HG02588 (cell line): ENCODE measurements at regions not wholly inside any gene's neighbourhood (a gene's known extent, or its start where the extent isn't known, plus 50 kb on each side); places are given as distances from the start of the nearest gene placed in this dataset.
"Not testable (repeated sequence)": the region's sequence is repeated elsewhere in the genome, so short reads cannot be mapped to it uniquely, and the experiment has no call there.

Experiments
- ATAC-seq: cut with Tn5 transposase; IDR thresholded peaks from one replicate; pipeline ENCODE4 v1.9.1; 2021; ENCODE audit warnings: mild to moderate bottlenecking, moderate library complexity; ENCODE audit not compliant: unreplicated experiment

GRCh38 chr6:27547157-27548075, 74.5 kb upstream of the ZNF184 start:
- no peak for ATAC-seq

- no peak for ATAC-seq
Measured at GRCh38 chr6:27546522-27546921, 73.6 kb upstream of the ZNF184 start.

DNA sequence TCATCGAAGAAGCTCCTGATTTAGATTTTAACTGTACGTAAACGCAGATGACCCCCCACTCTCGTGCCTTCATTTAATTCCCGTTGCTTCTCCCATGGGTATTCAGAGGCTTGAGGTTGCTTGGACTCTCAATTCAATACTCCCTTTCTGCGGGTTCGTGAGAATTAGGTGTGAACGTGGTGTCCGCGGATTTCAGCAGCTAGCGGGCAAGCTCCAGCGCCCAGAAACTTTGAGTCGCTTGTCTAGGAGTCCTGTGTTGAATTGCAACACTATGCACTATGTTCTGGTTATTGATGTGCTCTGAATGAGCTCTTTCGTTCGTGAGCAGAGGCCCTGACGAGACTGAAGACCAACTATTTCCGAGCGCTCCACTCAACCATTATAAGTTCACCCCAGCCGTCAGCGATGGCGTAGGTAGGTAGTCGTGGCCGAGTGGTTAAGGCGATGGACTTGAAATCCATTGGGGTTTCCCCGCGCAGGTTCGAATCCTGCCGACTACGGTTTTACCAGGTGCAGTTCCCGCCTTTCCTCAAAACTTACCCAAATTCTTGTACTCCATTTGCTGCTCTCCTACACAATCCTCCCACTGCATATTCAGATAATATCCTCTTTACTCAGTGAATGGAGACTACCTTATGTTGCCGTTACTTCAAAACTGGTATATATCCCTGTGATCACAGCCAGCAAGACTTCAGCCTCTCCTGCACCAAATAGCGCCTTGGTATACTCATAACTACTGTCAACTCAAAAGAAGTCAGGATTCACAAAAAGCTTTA, 72.6 kb upstream of the ZNF184 start:
- ATAC-seq: no peak

GRCh38 chr6:27544612-27545260, 71.8 kb upstream of the ZNF184 start:
- no peak for ATAC-seq

- not testable (repeated sequence) for ATAC-seq
Measured at GRCh38 chr6:27544135-27544534, 71.2 kb upstream of the ZNF184 start.

GRCh38 chr6:27542485-27542884, 69.6 kb upstream of the ZNF184 start:
- ATAC-seq: no peak

DNA sequence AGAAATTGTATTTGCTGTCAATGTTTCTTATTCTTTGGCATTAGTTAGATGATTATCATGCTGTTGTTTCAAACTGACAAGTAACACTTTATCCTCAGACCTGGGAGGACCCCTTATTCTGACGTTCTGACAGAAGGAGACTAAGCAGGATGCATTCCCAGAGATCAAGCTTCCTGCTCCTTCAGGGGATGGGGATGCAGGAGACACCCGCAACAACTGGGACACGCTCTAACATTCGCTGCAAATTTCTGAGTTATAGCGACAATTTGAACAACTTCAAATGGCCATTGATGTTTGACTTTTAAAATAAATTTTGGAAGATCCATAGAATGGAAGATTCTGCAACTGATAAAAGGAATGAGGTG, 69.0 kb upstream of the ZNF184 start:
- no peak for ATAC-seq

- ATAC-seq: no peak
Measured at GRCh38 chr6:27541212-27541932, 68.5 kb upstream of the ZNF184 start.

- no peak for ATAC-seq
Measured at GRCh38 chr6:27539551-27539950, 66.6 kb upstream of the ZNF184 start.

GRCh38 chr6:27532820-27533538, 60.1 kb upstream of the ZNF184 start:
- ATAC-seq: no peak

GRCh38 chr6:27531772-27532459, 59.0 kb upstream of the ZNF184 start:
- no peak for ATAC-seq

DNA sequence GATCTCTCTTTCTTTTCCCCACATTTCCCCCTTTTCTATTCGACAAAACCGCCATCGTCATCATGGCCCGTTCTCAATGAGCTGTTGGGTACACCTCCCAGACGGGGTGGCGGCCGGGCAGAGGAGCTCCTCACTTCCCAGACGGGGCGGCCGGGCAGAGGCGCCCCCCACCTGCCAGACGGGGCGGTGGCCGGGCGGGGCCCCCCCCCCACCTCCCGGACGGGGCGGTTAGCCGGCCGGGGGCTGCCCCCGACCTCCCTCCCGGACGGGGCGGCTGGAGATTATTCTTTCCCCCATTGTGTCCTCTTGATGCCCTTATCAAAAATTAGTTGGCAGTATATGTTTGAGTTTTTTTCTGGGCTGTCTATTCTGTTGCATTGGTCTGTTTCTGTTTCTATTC, 56.9 kb upstream of the ZNF184 start:
- not testable (repeated sequence) for ATAC-seq

DNA sequence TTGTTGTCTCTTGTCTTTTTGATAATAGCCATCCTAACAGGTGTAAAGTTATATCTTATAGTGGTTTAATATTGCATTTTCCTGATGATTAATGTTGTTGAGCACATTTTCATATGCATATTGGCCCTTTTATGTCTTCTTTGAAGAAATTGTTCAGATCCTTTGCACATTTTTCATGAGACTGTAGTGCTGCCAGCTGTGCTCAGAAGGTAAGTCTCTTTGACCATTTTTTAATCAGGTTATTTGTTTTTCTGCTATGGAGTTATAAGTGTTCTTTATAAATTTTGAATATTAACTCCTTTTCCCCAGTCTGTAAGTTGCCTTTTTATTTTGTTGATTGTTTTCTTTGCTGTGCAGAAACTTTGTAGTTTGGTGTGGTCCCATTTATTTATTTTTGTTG, 55.8 kb upstream of the ZNF184 start:
- ATAC-seq: no peak
